ENCODE measurements at regions not wholly inside any gene's neighbourhood (a gene's known extent, or its start where the extent isn't known, plus 50 kb on each side); places are given as distances from the start of the nearest gene placed in this dataset.

DNA sequence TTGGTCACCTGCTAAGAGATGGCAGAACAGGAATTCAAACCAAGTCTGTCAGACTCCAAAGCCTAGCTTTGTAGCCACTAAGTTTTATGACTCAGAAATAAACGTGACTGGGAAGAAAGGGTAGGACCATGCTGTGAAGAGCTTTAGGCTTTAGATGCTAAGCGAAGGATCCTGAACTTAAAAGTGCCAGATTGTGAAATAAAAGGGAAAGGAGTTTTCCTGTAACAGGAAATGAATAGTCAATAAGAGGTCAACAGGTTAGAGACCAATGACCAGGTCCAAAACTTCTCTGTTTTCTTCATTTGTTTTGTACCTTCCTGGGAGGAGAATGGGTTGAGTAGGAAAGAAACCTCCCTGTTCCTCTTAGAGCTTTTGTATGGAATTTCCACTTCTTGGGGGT is 98.8 kb upstream of the EOLA2 start:
- Histone ChIP-seq H4K20me1 (ENCODE audit: insufficient read depth, low read length) (no peaks in the 10 kb centered on the region), H3F3A (ENCODE audit: insufficient read depth, low read length) (no peaks in the 10 kb centered on the region), H3K4me3 (ENCODE audit: low read length) (no peak overlapping the region), H3K79me2 (ENCODE audit: low read length) (no peaks in the 10 kb centered on the region), H3K4me2 (ENCODE audit: low read depth, low read length) (no peak overlapping the region), H2AFZ (ENCODE audit: low read length) (no peak overlapping the region), H3K4me1 (ENCODE audit: low read length) (no peaks in the 10 kb centered on the region), H3K9me3 (replicated peaks; ENCODE audit: insufficient read depth, low read length) (no peaks in the 10 kb centered on the region), H3K36me3 (replicated peaks; ENCODE audit: insufficient read depth, low read length) (no peaks in the 10 kb centered on the region), H3K27me3 (replicated peaks; ENCODE audit: insufficient read depth, low read length) (no peaks in the 10 kb centered on the region), H3K9me2 (replicated peaks; ENCODE audit: insufficient read depth, low read length) (no peaks in the 10 kb centered on the region), H3K27ac (ENCODE audit: low read length) (no peak overlapping the region), H3K9ac (ENCODE audit: low read length) (no peak overlapping the region)
- no peak for TF ChIP-seq EZH2 (optimal IDR thresholded peaks at IDR 0.05; ENCODE audit: low read depth, low read length)
- TF ChIP-seq, protein P1, sequence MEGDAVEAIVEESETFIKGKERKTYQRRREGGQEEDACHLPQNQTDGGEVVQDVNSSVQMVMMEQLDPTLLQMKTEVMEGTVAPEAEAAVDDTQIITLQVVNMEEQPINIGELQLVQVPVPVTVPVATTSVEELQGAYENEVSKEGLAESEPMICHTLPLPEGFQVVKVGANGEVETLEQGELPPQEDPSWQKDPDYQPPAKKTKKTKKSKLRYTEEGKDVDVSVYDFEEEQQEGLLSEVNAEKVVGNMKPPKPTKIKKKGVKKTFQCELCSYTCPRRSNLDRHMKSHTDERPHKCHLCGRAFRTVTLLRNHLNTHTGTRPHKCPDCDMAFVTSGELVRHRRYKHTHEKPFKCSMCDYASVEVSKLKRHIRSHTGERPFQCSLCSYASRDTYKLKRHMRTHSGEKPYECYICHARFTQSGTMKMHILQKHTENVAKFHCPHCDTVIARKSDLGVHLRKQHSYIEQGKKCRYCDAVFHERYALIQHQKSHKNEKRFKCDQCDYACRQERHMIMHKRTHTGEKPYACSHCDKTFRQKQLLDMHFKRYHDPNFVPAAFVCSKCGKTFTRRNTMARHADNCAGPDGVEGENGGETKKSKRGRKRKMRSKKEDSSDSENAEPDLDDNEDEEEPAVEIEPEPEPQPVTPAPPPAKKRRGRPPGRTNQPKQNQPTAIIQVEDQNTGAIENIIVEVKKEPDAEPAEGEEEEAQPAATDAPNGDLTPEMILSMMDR (IDR thresholded peaks at IDR 0.05; ENCODE audit: low read length) = no peak
- TF ChIP-seq EZH2phosphoT487 (IDR thresholded peaks at IDR 0.05; ENCODE audit: low read length) = no peak
- DNase-seq = no peak

DNA sequence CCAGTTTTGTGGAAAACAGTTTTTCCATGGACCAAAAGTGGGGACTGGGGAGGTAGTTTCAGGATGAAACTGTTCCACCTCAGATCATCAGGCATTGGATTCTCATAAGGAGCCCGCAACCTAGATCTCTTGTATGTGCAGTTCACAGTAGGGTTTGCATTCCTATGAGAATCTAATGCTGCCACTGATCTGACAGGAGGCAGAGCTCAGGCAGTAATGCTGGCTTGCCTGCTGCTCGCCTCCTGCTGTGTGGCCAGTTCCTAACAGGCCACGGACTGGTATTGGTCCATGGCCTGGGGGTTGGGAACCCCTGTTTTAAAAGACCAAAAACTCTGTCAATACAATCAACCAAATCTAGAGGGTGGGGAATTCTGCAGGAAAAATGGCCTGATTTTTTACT is 100.0 kb upstream of the EOLA2 start:
- Histone ChIP-seq H3K9ac (ENCODE audit: low read length) (no peak overlapping the region), H3K27ac (ENCODE audit: low read length) (no peak overlapping the region), H3K79me2 (ENCODE audit: low read length) (no peaks in the 10 kb centered on the region), H3K9me2 (replicated peaks; ENCODE audit: insufficient read depth, low read length) (no peaks in the 10 kb centered on the region), H3K4me2 (ENCODE audit: low read depth, low read length) (no peak overlapping the region), H3F3A (ENCODE audit: insufficient read depth, low read length) (no peaks in the 10 kb centered on the region), H3K4me1 (ENCODE audit: low read length) (no peaks in the 10 kb centered on the region), H3K4me3 (ENCODE audit: low read length) (no peak overlapping the region), H4K20me1 (ENCODE audit: insufficient read depth, low read length) (no peaks in the 10 kb centered on the region), H3K27me3 (replicated peaks; ENCODE audit: insufficient read depth, low read length) (no peaks in the 10 kb centered on the region), H3K36me3 (replicated peaks; ENCODE audit: insufficient read depth, low read length) (no peaks in the 10 kb centered on the region), H3K9me3 (replicated peaks; ENCODE audit: insufficient read depth, low read length) (no peaks in the 10 kb centered on the region), H2AFZ (ENCODE audit: low read length) (no peak overlapping the region)
- DNase-seq = no peak
- TF ChIP-seq, protein P1 (IDR thresholded peaks at IDR 0.05; ENCODE audit: low read length) = no peak
- TF ChIP-seq EZH2phosphoT487 (IDR thresholded peaks at IDR 0.05; ENCODE audit: low read length) (no peak), EZH2 (optimal IDR thresholded peaks at IDR 0.05; ENCODE audit: low read depth, low read length) (no peak)

DNA sequence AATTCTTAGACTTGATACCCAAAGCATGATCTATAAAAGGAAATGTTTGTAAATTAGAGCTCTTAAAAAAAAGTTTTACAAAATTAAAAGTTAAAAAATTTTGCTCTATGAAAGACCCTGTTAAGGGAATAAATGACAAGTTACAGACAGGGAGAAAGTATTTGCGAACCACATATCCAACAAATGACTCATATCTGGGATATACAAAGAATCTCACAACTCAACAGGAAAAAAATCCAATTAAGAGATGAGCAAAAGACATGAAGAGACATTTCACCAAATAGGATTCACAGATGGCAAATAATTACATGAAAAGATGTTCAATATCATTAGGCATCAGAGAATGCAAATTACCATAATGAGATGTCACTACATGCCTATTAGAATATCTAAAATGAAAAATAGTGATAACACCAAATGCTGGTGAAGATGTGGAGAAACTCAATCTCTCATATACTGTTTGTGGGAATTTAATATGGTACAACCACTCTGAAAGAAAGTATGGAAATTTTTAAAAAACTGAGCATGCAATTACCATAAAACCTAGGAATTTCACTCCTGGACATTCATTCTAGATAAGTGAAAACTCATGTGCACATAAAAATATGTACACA is 100.8 kb upstream of the EOLA2 start:
- H3K27me3 ChIP-seq (replicated peaks; ENCODE audit: insufficient read depth, low read length) = no peaks in the 10 kb centered on the region
- H3K9ac ChIP-seq (ENCODE audit: low read length) = no peak overlapping the region
- no peak overlapping the region for H3K27ac ChIP-seq (ENCODE audit: low read length)
- H3K36me3 ChIP-seq (replicated peaks; ENCODE audit: insufficient read depth, low read length) = no peaks in the 10 kb centered on the region
- no peak overlapping the region for H3K4me3 ChIP-seq (ENCODE audit: low read length)
- H3K9me3 ChIP-seq (replicated peaks; ENCODE audit: insufficient read depth, low read length) = no peaks in the 10 kb centered on the region
- DNase-seq = no peak
- H3K4me1 ChIP-seq (ENCODE audit: low read length) = no peaks in the 10 kb centered on the region
- H3F3A ChIP-seq (ENCODE audit: insufficient read depth, low read length) = no peaks in the 10 kb centered on the region
- TF ChIP-seq EZH2phosphoT487 (IDR thresholded peaks at IDR 0.05; ENCODE audit: low read length) = no peak
- TF ChIP-seq EZH2 (optimal IDR thresholded peaks at IDR 0.05; ENCODE audit: low read depth, low read length) = no peak
- TF ChIP-seq, protein P1 (IDR thresholded peaks at IDR 0.05; ENCODE audit: low read length) = no peak
- H3K4me2 ChIP-seq (ENCODE audit: low read depth, low read length) = no peak overlapping the region
- no peaks in the 10 kb centered on the region for H4K20me1 ChIP-seq (ENCODE audit: insufficient read depth, low read length)
- H2AFZ ChIP-seq (ENCODE audit: low read length) = no peak overlapping the region
- H3K79me2 ChIP-seq (ENCODE audit: low read length) = no peaks in the 10 kb centered on the region
- no peaks in the 10 kb centered on the region for H3K9me2 ChIP-seq (replicated peaks; ENCODE audit: insufficient read depth, low read length)

Measured in MM.1S (cell line).